ENCODE measurements at regions not wholly inside any gene's neighbourhood (a gene's known extent, or its start where the extent isn't known, plus 50 kb on each side); places are given as distances from the start of the nearest gene placed in this dataset.

DNA sequence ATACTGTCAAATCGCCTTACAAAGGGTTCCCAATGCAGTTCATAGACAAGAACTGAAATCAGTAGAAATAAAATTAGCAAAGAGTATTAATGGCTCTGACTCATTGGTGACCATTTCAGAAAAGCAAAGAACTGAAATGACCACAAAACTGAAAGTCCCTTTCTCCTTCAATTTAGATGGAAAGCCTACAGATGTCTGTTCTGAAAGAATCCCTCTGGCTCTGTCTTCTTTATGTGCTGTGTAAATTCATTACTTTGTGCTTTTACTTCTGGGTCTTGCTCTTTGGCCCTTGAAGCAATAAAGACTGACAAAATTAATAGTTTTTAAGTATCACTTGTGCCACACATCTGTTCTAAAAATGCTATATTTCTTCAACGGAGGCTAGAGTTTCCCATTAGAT lies 62.7 kb upstream of the GPR89A start:
- TF ChIP-seq, protein P1, sequence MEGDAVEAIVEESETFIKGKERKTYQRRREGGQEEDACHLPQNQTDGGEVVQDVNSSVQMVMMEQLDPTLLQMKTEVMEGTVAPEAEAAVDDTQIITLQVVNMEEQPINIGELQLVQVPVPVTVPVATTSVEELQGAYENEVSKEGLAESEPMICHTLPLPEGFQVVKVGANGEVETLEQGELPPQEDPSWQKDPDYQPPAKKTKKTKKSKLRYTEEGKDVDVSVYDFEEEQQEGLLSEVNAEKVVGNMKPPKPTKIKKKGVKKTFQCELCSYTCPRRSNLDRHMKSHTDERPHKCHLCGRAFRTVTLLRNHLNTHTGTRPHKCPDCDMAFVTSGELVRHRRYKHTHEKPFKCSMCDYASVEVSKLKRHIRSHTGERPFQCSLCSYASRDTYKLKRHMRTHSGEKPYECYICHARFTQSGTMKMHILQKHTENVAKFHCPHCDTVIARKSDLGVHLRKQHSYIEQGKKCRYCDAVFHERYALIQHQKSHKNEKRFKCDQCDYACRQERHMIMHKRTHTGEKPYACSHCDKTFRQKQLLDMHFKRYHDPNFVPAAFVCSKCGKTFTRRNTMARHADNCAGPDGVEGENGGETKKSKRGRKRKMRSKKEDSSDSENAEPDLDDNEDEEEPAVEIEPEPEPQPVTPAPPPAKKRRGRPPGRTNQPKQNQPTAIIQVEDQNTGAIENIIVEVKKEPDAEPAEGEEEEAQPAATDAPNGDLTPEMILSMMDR (IDR thresholded peaks at IDR 0.05) = no peak
- no peak for TF ChIP-seq EP300 (IDR thresholded peaks at IDR 0.05)

Data from ovary (tissue), 3 donors.